ENCODE measurements at regions not wholly inside any gene's neighbourhood (a gene's known extent, or its start where the extent isn't known, plus 50 kb on each side); places are given as distances from the start of the nearest gene placed in this dataset.

- Histone ChIP-seq H4K91ac (ENCODE audit: low read depth, low read length, poor library complexity) (no peak overlapping the region), H3K23ac (ENCODE audit: low read depth, low read length, poor library complexity) (no peak overlapping the region), H3K27ac (replicated peaks; ENCODE audit: low read length) (no peak overlapping the region), H2AFZ (ENCODE audit: low read length) (no peak overlapping the region), H3K18ac (ENCODE audit: low read length) (no peak overlapping the region), H2BK12ac (ENCODE audit: low read length) (no peak overlapping the region), H3K9me3 (replicated peaks in 1 of 2; ENCODE audit: control insufficient read depth in 2 of 2, insufficient read depth in 1 of 2, low read depth in 1 of 2, low read length in 2 of 2) (no peaks in the 10 kb centered on the region), H3K4me1 (ENCODE audit: control insufficient read depth in 2 of 2, insufficient read depth in 1 of 2, low read depth in 1 of 2, low read length in 2 of 2) (no peaks in the 10 kb centered on the region), H3K4me2 (ENCODE audit: insufficient read depth, low read length, poor library complexity, severe bottlenecking) (no peak overlapping the region), H2BK120ac (ENCODE audit: low read depth, low read length) (no peak overlapping the region), H3K4me3 (ENCODE audit: low read length in 2 of 2) (no peak overlapping the region), H3K4ac (ENCODE audit: low read length) (no peak overlapping the region), H3K14ac (ENCODE audit: low read length) (no peak overlapping the region), H3K27me3 (ENCODE audit: control insufficient read depth in 3 of 3, insufficient read depth in 3 of 3, low read depth in 1 of 3, low read length in 3 of 3) (no peaks in the 10 kb centered on the region), H4K8ac (ENCODE audit: low read depth, low read length) (no peak overlapping the region), H2BK5ac (ENCODE audit: low read length) (no peak overlapping the region), H3K79me1 (ENCODE audit: low read depth, low read length) (no peaks in the 10 kb centered on the region), H2BK15ac (ENCODE audit: low read length) (no peak overlapping the region), H3K36me3 (replicated peaks in 1 of 2; ENCODE audit: control insufficient read depth in 2 of 2, insufficient read depth in 2 of 2, low read length in 2 of 2) (no peaks in the 10 kb centered on the region), H2AK5ac (ENCODE audit: low read depth, low read length) (no peak overlapping the region), H3K9ac (ENCODE audit: low read depth, low read length, poor library complexity) (no peak overlapping the region)
- no peak for DNase-seq (ENCODE audit: low spot score)
- no CpG with 5 or more reads among the region's 1 CpG for WGBS, 2 donors (ENCODE audit: extremely low coverage in 2 of 2, insufficient read length in 2 of 2, insufficient replicate concordance in 1 of 2)
These were observed 308.4 kb upstream of the SLITRK3 start for GRCh38 chr3:165504554-165504953.

- no peak overlapping the region for H3K14ac ChIP-seq (ENCODE audit: low read length)
- H4K8ac ChIP-seq (ENCODE audit: low read depth, low read length) = no peak overlapping the region
These were observed 307.6 kb upstream of the SLITRK3 start for GRCh38 chr3:165503825-165504224.

GRCh38 chr3:165503346-165503745, 307.2 kb upstream of the SLITRK3 start:
- H3K4me3 ChIP-seq (ENCODE audit: low read length in 2 of 2) = no peak overlapping the region
- H3K4me1 ChIP-seq (ENCODE audit: control insufficient read depth in 2 of 2, insufficient read depth in 1 of 2, low read depth in 1 of 2, low read length in 2 of 2) = no peaks in the 10 kb centered on the region
- H3K27me3 ChIP-seq (ENCODE audit: control insufficient read depth in 3 of 3, insufficient read depth in 3 of 3, low read depth in 1 of 3, low read length in 3 of 3) = no peaks in the 10 kb centered on the region
- H3K14ac ChIP-seq (ENCODE audit: low read length) = no peak overlapping the region
- no peak overlapping the region for H3K27ac ChIP-seq (replicated peaks; ENCODE audit: low read length)
- no peak overlapping the region for H4K8ac ChIP-seq (ENCODE audit: low read depth, low read length)
- H2AK5ac ChIP-seq (ENCODE audit: low read depth, low read length) = no peak overlapping the region
- no peak overlapping the region for H2BK5ac ChIP-seq (ENCODE audit: low read length)
- no peak overlapping the region for H2BK15ac ChIP-seq (ENCODE audit: low read length)
- H2AFZ ChIP-seq (ENCODE audit: low read length) = no peak overlapping the region
- no peak overlapping the region for H3K4ac ChIP-seq (ENCODE audit: low read length)
- H2BK120ac ChIP-seq (ENCODE audit: low read depth, low read length) = no peak overlapping the region
- no peak for DNase-seq (ENCODE audit: low spot score)
- no peak overlapping the region for H3K9ac ChIP-seq (ENCODE audit: low read depth, low read length, poor library complexity)
- H3K36me3 ChIP-seq (replicated peaks in 1 of 2; ENCODE audit: control insufficient read depth in 2 of 2, insufficient read depth in 2 of 2, low read length in 2 of 2) = no peaks in the 10 kb centered on the region
- no peak overlapping the region for H3K23ac ChIP-seq (ENCODE audit: low read depth, low read length, poor library complexity)
- H3K79me1 ChIP-seq (ENCODE audit: low read depth, low read length) = no peaks in the 10 kb centered on the region
- H4K91ac ChIP-seq (ENCODE audit: low read depth, low read length, poor library complexity) = no peak overlapping the region
- no peak overlapping the region for H2BK12ac ChIP-seq (ENCODE audit: low read length)
- no peaks in the 10 kb centered on the region for H3K9me3 ChIP-seq (replicated peaks in 1 of 2; ENCODE audit: control insufficient read depth in 2 of 2, insufficient read depth in 1 of 2, low read depth in 1 of 2, low read length in 2 of 2)
- H3K18ac ChIP-seq (ENCODE audit: low read length) = no peak overlapping the region
- no peak overlapping the region for H3K4me2 ChIP-seq (ENCODE audit: insufficient read depth, low read length, poor library complexity, severe bottlenecking)

More at GRCh38 chr3:165503825-165504224, 307.6 kb upstream of the SLITRK3 start:
- no peak overlapping the region for H3K23ac ChIP-seq (ENCODE audit: low read depth, low read length, poor library complexity)
- no peak overlapping the region for H2AFZ ChIP-seq (ENCODE audit: low read length)
- H2BK120ac ChIP-seq (ENCODE audit: low read depth, low read length) = no peak overlapping the region
- no peak overlapping the region for H2BK15ac ChIP-seq (ENCODE audit: low read length)
- no peak overlapping the region for H2BK5ac ChIP-seq (ENCODE audit: low read length)
- no peak overlapping the region for H3K18ac ChIP-seq (ENCODE audit: low read length)
- no peaks in the 10 kb centered on the region for H3K79me1 ChIP-seq (ENCODE audit: low read depth, low read length)
- no peak overlapping the region for H3K27ac ChIP-seq (replicated peaks; ENCODE audit: low read length)
- no peaks in the 10 kb centered on the region for H3K9me3 ChIP-seq (replicated peaks in 1 of 2; ENCODE audit: control insufficient read depth in 2 of 2, insufficient read depth in 1 of 2, low read depth in 1 of 2, low read length in 2 of 2)
- no peak overlapping the region for H3K9ac ChIP-seq (ENCODE audit: low read depth, low read length, poor library complexity)
- H3K4me2 ChIP-seq (ENCODE audit: insufficient read depth, low read length, poor library complexity, severe bottlenecking) = no peak overlapping the region
- H3K4me1 ChIP-seq (ENCODE audit: control insufficient read depth in 2 of 2, insufficient read depth in 1 of 2, low read depth in 1 of 2, low read length in 2 of 2) = no peaks in the 10 kb centered on the region
- H4K91ac ChIP-seq (ENCODE audit: low read depth, low read length, poor library complexity) = no peak overlapping the region
- H3K4me3 ChIP-seq (ENCODE audit: low read length in 2 of 2) = no peak overlapping the region
- no peak overlapping the region for H3K4ac ChIP-seq (ENCODE audit: low read length)
- no peaks in the 10 kb centered on the region for H3K27me3 ChIP-seq (ENCODE audit: control insufficient read depth in 3 of 3, insufficient read depth in 3 of 3, low read depth in 1 of 3, low read length in 3 of 3)
- no peak for DNase-seq (ENCODE audit: low spot score)
- no peak overlapping the region for H2BK12ac ChIP-seq (ENCODE audit: low read length)
- no peaks in the 10 kb centered on the region for H3K36me3 ChIP-seq (replicated peaks in 1 of 2; ENCODE audit: control insufficient read depth in 2 of 2, insufficient read depth in 2 of 2, low read length in 2 of 2)
- no CpG with 5 or more reads among the region's 4 CpGs for WGBS, 2 donors (ENCODE audit: extremely low coverage in 2 of 2, insufficient read length in 2 of 2, insufficient replicate concordance in 1 of 2)
- no peak overlapping the region for H2AK5ac ChIP-seq (ENCODE audit: low read depth, low read length)

- no peaks in the 10 kb centered on the region for H3K27me3 ChIP-seq (ENCODE audit: control insufficient read depth in 3 of 3, insufficient read depth in 3 of 3, low read depth in 1 of 3, low read length in 3 of 3)
- H3K27ac ChIP-seq (replicated peaks; ENCODE audit: low read length) = no peak overlapping the region
- no peak overlapping the region for H3K18ac ChIP-seq (ENCODE audit: low read length)
- H4K8ac ChIP-seq (ENCODE audit: low read depth, low read length) = no peak overlapping the region
- no peak overlapping the region for H3K14ac ChIP-seq (ENCODE audit: low read length)
- no peak overlapping the region for H2BK120ac ChIP-seq (ENCODE audit: low read depth, low read length)
- no peaks in the 10 kb centered on the region for H3K4me1 ChIP-seq (ENCODE audit: control insufficient read depth in 2 of 2, insufficient read depth in 1 of 2, low read depth in 1 of 2, low read length in 2 of 2)
- no peak overlapping the region for H2BK5ac ChIP-seq (ENCODE audit: low read length)
- DNase-seq (ENCODE audit: low spot score) = no peak
- no CpG with 5 or more reads among the region's 3 CpGs for WGBS, 2 donors (ENCODE audit: extremely low coverage in 2 of 2, insufficient read length in 2 of 2, insufficient replicate concordance in 1 of 2)
- no peak overlapping the region for H3K4me2 ChIP-seq (ENCODE audit: insufficient read depth, low read length, poor library complexity, severe bottlenecking)
- H4K91ac ChIP-seq (ENCODE audit: low read depth, low read length, poor library complexity) = no peak overlapping the region
- H2AFZ ChIP-seq (ENCODE audit: low read length) = no peak overlapping the region
- no peak overlapping the region for H3K23ac ChIP-seq (ENCODE audit: low read depth, low read length, poor library complexity)
- H3K79me1 ChIP-seq (ENCODE audit: low read depth, low read length) = no peaks in the 10 kb centered on the region
- H3K9ac ChIP-seq (ENCODE audit: low read depth, low read length, poor library complexity) = no peak overlapping the region
- no peak overlapping the region for H3K4ac ChIP-seq (ENCODE audit: low read length)
- H3K4me3 ChIP-seq (ENCODE audit: low read length in 2 of 2) = no peak overlapping the region
- H2BK15ac ChIP-seq (ENCODE audit: low read length) = no peak overlapping the region
- no peaks in the 10 kb centered on the region for H3K36me3 ChIP-seq (replicated peaks in 1 of 2; ENCODE audit: control insufficient read depth in 2 of 2, insufficient read depth in 2 of 2, low read length in 2 of 2)
- no peaks in the 10 kb centered on the region for H3K9me3 ChIP-seq (replicated peaks in 1 of 2; ENCODE audit: control insufficient read depth in 2 of 2, insufficient read depth in 1 of 2, low read depth in 1 of 2, low read length in 2 of 2)
- no peak overlapping the region for H2AK5ac ChIP-seq (ENCODE audit: low read depth, low read length)
- H2BK12ac ChIP-seq (ENCODE audit: low read length) = no peak overlapping the region
These were observed 306.5 kb upstream of the SLITRK3 start for GRCh38 chr3:165502707-165503106.
